B cell (primary cell): ENCODE measurements at regions not wholly inside any gene's neighbourhood (a gene's known extent, or its start where the extent isn't known, plus 50 kb on each side); places are given as distances from the start of the nearest gene placed in this dataset.

ENCODE experiments used
- ATAC-seq: fragments of 200-7000 bp; cut with Tn5 transposase; one replicate; pipeline ENCODE4 v1.10.0; 2021; ENCODE audit warnings: low read depth, mild to moderate bottlenecking, moderate number of reproducible peaks, moderate library complexity
- CTCF ChIA-PET: fragments of 350-600 bp; sonication (Branson Sonifier 250); formaldehyde crosslinking; loops from one replicate; lab custom pipeline; 2021; ENCODE audit warnings: antibody characterized with exemption, inconsistent platforms; lab: Charles Lee
- POLR2A ChIA-PET: fragments of 350-600 bp; sonication (Branson Sonifier 250); formaldehyde crosslinking; loops from one replicate; lab custom pipeline; 2021; ENCODE audit warnings: antibody characterized with exemption; lab: Charles Lee
- DNase-seq: peaks from one replicate; pipeline ENCODE4 v3.0.0; 2013
- H2AFZ ChIP-seq: 2 replicates; pipeline ENCODE4 v1.6.1; 2012; ENCODE audit warnings: mild to moderate bottlenecking, low read depth, low read length; ENCODE audit not compliant: insufficient read depth, poor library complexity, severe bottlenecking
- H3K27ac ChIP-seq, 2 donors: 1 replicate in 1 of 2; 2 replicates in 1 of 2; pipeline ENCODE4 v1.5.1; 2012 to 2013; ENCODE audit warnings: low read length in 2 of 2, mild to moderate bottlenecking in 2 of 2, moderate library complexity in 1 of 2
- H3K27me3 ChIP-seq, 4 experiments: fragments of 200-600 bp in 1 of 4; sonication (generic) in 1 of 4; replicated peaks in 1 of 4; 1 replicate in 2 of 4; 2 replicates in 2 of 4; pipeline versions ENCODE4 v1.6.1 to v1.7.0; 2013 to 2016; ENCODE audit warnings: low read length in 3 of 4, mild to moderate bottlenecking in 2 of 4, mixed read lengths in 1 of 4, moderate library complexity in 1 of 4; ENCODE audit not compliant: insufficient read depth in 4 of 4, control insufficient read depth in 3 of 4; ENCODE audit errors: control extremely low read depth in 1 of 4
- H3K36me3 ChIP-seq, 2 experiments: replicated peaks in 1 of 2; 1 replicate in 1 of 2; 2 replicates in 1 of 2; pipeline versions ENCODE4 v1.6.1 to v1.7.1; 2013; ENCODE audit warnings: low read length in 1 of 2; ENCODE audit not compliant: insufficient read depth in 2 of 2, control insufficient read depth in 1 of 2; ENCODE audit errors: control extremely low read depth in 1 of 2, extremely low read depth in 1 of 2
- H3K4me1 ChIP-seq, 2 donors: fragments of 200-600 bp in 1 of 2; sonication (generic) in 1 of 2; 1 replicate in 1 of 2; 2 replicates in 1 of 2; pipeline versions ENCODE4 v1.5.1 to v1.6.1; 2013 to 2017; ENCODE audit warnings: low read length in 2 of 2; ENCODE audit not compliant: control insufficient read depth in 2 of 2, insufficient read depth in 2 of 2
- H3K4me2 ChIP-seq: replicated peaks from 2 replicates; pipeline ENCODE3; 2012; ENCODE audit warnings: mild to moderate bottlenecking, low read depth, low read length; ENCODE audit not compliant: poor library complexity, severe bottlenecking
- H3K4me3 ChIP-seq, 5 experiments: fragments of 200-600 bp in 1 of 5; sonication (generic) in 1 of 5; 1 replicate in 3 of 5; 2 replicates in 2 of 5; pipeline versions ENCODE4 v1.5.1 to v1.7.0; 2011 to 2016; ENCODE audit warnings: low read length in 4 of 5, mild to moderate bottlenecking in 4 of 5, low read depth in 2 of 5, control low read depth in 1 of 5, moderate library complexity in 1 of 5; ENCODE audit not compliant: insufficient read depth in 1 of 5; ENCODE audit errors: control extremely low read depth in 1 of 5, extremely low read depth in 1 of 5
- H3K79me2 ChIP-seq: fragments of 200-600 bp; sonication (generic); one replicate; pipeline ENCODE4 v1.6.0; 2016; ENCODE audit warnings: low read length; ENCODE audit not compliant: control insufficient read depth, insufficient read depth
- H3K9ac ChIP-seq: fragments of 200-600 bp; sonication (generic); 2 replicates; pipeline ENCODE4 v1.6.1; 2017; ENCODE audit warnings: mild to moderate bottlenecking, low read length, moderate library complexity
- H3K9me3 ChIP-seq, 3 donors: one replicate each; pipeline versions ENCODE4 v1.6.1 to v1.7.1; 2013; ENCODE audit warnings: low read length in 2 of 3; ENCODE audit not compliant: control insufficient read depth in 2 of 3, insufficient read depth in 1 of 3; ENCODE audit errors: control extremely low read depth in 1 of 3
- H4K20me1 ChIP-seq: 2 replicates; pipeline ENCODE4 v1.6.0; 2012; ENCODE audit warnings: mild to moderate bottlenecking, low read length; ENCODE audit not compliant: insufficient read depth, control insufficient read depth, poor library complexity, severe bottlenecking
- H3K27ac Mint-ChIP-seq: one replicate; pipeline ENCODE4 v1.8.0; 2021; ENCODE audit warnings: mixed read lengths
- H3K27me3 Mint-ChIP-seq: one replicate; pipeline ENCODE4 v1.8.0; 2021; ENCODE audit warnings: mixed read lengths
- H3K4me1 Mint-ChIP-seq: one replicate; pipeline ENCODE4 v1.8.0; 2021; ENCODE audit warnings: mixed read lengths
- H3K4me3 Mint-ChIP-seq: one replicate; pipeline ENCODE4 v1.8.0; 2021; ENCODE audit warnings: mixed read lengths
- H3K9me3 Mint-ChIP-seq: one replicate; pipeline ENCODE4 v1.8.0; 2022; ENCODE audit warnings: mixed read lengths; ENCODE audit not compliant: insufficient read depth
- CTCF ChIP-seq: fragments of 200-600 bp; IDR thresholded peaks from one replicate; pipeline ENCODE4 v1.8.0; 2022; ENCODE audit warnings: antibody characterized with exemption, mild to moderate bottlenecking
- EZH2 ChIP-seq: IDR thresholded peaks from 2 replicates; pipeline ENCODE4 v1.6.1; 2012; ENCODE audit warnings: borderline replicate concordance, low read depth, mild to moderate bottlenecking, moderate library complexity, low read length; ENCODE audit not compliant: insufficient read depth, poor library complexity, severe bottlenecking
- WGBS: methylation state at CpG from one replicate; pipeline ENCODE4 v1.1.5; 2013; ENCODE audit warnings: missing lambda C conversion rate; ENCODE audit not compliant: insufficient coverage; 5-methylcytosine and 5-hydroxymethylcytosine counted together
- intact Hi-C: fragments of 100-400 bp; cut with micrococcal nuclease; formaldehyde crosslinking; loops from one replicate; pipeline ENCODE4 v1.10.0; 2022

DNA sequence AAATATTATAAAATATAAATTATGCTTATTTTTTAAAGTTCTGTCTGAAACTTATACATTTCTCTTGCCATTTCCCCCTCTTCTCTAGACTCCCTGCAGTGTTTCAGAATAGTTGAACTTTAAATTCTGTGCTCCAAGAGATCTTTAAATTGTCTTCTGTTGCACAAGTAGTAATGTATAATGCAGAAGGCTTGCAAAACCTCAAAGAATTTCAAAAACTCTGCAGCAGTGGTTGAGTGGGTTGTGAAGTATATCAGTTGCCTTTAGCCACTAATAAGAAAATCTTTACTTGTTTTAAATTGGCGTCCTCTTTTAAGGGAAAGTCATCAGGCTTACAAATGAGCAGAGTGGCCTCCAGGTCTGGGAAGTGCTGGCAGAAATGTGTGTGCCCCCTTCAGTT, 1153.3 kb upstream of the PABPC4L start:
- POLR2A ChIA-PET = no interaction called here
- Histone ChIP-seq H3K4me1 (no peaks in the 10 kb centered on the region), H3K27me3 (no peaks in the 10 kb centered on the region), H4K20me1 (no peaks in the 10 kb centered on the region), H3K36me3 (no peaks in the 10 kb centered on the region), H3K9ac (no peak overlapping the region), H3K9me3 (no peaks in the 10 kb centered on the region), H3K79me2 (no peaks in the 10 kb centered on the region), H3K27ac (no peak overlapping the region), H2AFZ (no peak overlapping the region), H3K4me2 (no peak overlapping the region), H3K4me3 (no peak overlapping the region)
- intact Hi-C loops = no loop called here
- 100% methylated on average over 1 of the region's 1 CpG for WGBS
- Mint-ChIP-seq H3K9me3 (no peaks in the 10 kb centered on the region), H3K4me1 (no peaks in the 10 kb centered on the region), H3K27ac (no peak overlapping the region), H3K27me3 (no peaks in the 10 kb centered on the region), H3K4me3 (no peak overlapping the region)
- CTCF ChIA-PET = no interaction called here
- DNase-seq (no peak), ATAC-seq (no peak)
- TF ChIP-seq EZH2 (no peak), CTCF (no peak)

- CTCF ChIA-PET = no interaction called here
- Mint-ChIP-seq H3K4me3 (no peak overlapping the region), H3K27me3 (no peaks in the 10 kb centered on the region), H3K4me1 (no peaks in the 10 kb centered on the region), H3K27ac (no peak overlapping the region), H3K9me3 (peaks cover 4% of the 10 kb centered on the region)
- no peaks in the 10 kb centered on the region for H3K79me2 ChIP-seq
- TF ChIP-seq CTCF (no peak), EZH2 (no peak)
- H3K4me3 ChIP-seq = no peak overlapping the region
- no peaks in the 10 kb centered on the region for H3K4me1 ChIP-seq
- no peaks in the 10 kb centered on the region for H3K9me3 ChIP-seq
- no peak overlapping the region for H3K9ac ChIP-seq
- H4K20me1 ChIP-seq = no peaks in the 10 kb centered on the region
- H3K36me3 ChIP-seq = no peaks in the 10 kb centered on the region
- no CpG with 5 or more reads among the region's 3 CpGs for WGBS
- POLR2A ChIA-PET = no interaction called here
- no peak overlapping the region for H3K27ac ChIP-seq
- no peaks in the 10 kb centered on the region for H3K27me3 ChIP-seq
- DNase-seq (no peak), ATAC-seq (no peak)
- no peak overlapping the region for H2AFZ ChIP-seq
- no peak overlapping the region for H3K4me2 ChIP-seq
- intact Hi-C loops = no loop called here
Measured at GRCh38 chr4:135353008-135353407, 1151.4 kb upstream of the PABPC4L start.
